ENCODE measurements at regions not wholly inside any gene's neighbourhood (a gene's known extent, or its start where the extent isn't known, plus 50 kb on each side); places are given as distances from the start of the nearest gene placed in this dataset.

DNA sequence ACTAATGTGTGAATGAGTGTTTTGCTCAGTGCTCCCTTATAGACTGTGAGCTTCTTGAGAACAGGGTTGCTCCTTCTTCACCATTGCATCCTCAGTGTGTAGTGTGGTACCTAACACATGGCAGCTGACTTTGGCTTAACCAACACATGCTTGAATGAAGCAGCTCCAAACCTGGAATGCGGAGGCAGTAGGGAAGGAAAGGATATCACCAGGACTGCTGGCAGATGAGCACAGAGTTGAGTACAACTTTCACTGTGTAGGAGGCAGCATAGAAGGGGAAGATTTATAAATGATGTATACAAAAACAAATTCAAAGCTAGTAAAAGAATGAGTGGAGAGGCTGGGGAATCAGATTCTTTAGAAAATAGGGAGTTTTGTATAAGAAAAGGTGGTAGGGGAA, 174.3 kb downstream of the SLIT2 start:
- no peak overlapping the region for H3K4me2 ChIP-seq (ENCODE audit: insufficient read depth, low read length)
- no peak overlapping the region for H3K27ac ChIP-seq (ENCODE audit: insufficient read depth, low read depth, low read length)
- H3K9me1 ChIP-seq (replicated peaks; ENCODE audit: control insufficient read depth, extremely low read depth, insufficient read depth, low read length): no peaks in the 10 kb centered on the region
- dilution Hi-C loops (cut with MboI; ENCODE audit: extremely low pct_ligation_motif_present, low sequenced_read_pairs): no loop called here
- H3K36me3 ChIP-seq (ENCODE audit: control insufficient read depth in 2 of 2, extremely low read depth in 1 of 2, insufficient read depth in 2 of 2, low read length in 2 of 2): no peaks in the 10 kb centered on the region
- no peaks in the 10 kb centered on the region for H3K9me3 ChIP-seq (replicated peaks; ENCODE audit: control insufficient read depth, insufficient read depth, low read length)
- H3K9ac ChIP-seq (replicated peaks; ENCODE audit: extremely low read depth, insufficient read depth, low read length): no peak overlapping the region
- FAIRE-seq (no peak), DNase-seq (ENCODE audit: low read depth, low spot score) (no peak)
- H4K20me1 ChIP-seq (replicated peaks; ENCODE audit: control insufficient read depth, extremely low read depth, insufficient read depth, low read length): no peaks in the 10 kb centered on the region
- H3K79me2 ChIP-seq (ENCODE audit: control insufficient read depth, insufficient read depth, low read length): no peaks in the 10 kb centered on the region
- no peak overlapping the region for H2AFZ ChIP-seq (ENCODE audit: low read depth, low read length)
- H3K4me3 ChIP-seq (replicated peaks in 1 of 3; ENCODE audit: insufficient read depth in 1 of 3, low read depth in 1 of 3, low read length in 3 of 3): no peak overlapping the region
- POLR2A ChIA-PET: no interaction called here
- TF ChIP-seq, protein P1, sequence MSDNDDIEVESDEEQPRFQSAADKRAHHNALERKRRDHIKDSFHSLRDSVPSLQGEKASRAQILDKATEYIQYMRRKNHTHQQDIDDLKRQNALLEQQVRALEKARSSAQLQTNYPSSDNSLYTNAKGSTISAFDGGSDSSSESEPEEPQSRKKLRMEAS (IDR thresholded peaks at IDR 0.05; ENCODE audit: insufficient read depth, insufficient read length): no peak
- no peak for TF ChIP-seq EZH2 (IDR thresholded peaks at IDR 0.05; ENCODE audit: borderline replicate concordance, low read depth, low read length, severe bottlenecking)
- no peak for TF ChIP-seq JUN (IDR thresholded peaks at IDR 0.05; ENCODE audit: borderline replicate concordance, insufficient read depth, insufficient read length, low read depth)
- TF ChIP-seq, protein P2, sequence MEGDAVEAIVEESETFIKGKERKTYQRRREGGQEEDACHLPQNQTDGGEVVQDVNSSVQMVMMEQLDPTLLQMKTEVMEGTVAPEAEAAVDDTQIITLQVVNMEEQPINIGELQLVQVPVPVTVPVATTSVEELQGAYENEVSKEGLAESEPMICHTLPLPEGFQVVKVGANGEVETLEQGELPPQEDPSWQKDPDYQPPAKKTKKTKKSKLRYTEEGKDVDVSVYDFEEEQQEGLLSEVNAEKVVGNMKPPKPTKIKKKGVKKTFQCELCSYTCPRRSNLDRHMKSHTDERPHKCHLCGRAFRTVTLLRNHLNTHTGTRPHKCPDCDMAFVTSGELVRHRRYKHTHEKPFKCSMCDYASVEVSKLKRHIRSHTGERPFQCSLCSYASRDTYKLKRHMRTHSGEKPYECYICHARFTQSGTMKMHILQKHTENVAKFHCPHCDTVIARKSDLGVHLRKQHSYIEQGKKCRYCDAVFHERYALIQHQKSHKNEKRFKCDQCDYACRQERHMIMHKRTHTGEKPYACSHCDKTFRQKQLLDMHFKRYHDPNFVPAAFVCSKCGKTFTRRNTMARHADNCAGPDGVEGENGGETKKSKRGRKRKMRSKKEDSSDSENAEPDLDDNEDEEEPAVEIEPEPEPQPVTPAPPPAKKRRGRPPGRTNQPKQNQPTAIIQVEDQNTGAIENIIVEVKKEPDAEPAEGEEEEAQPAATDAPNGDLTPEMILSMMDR (IDR thresholded peaks at IDR 0.05; ENCODE audit: extremely low read depth in 1 of 2, insufficient read depth in 1 of 2, low read depth in 1 of 2, low read length in 2 of 2): no peak
- TF ChIP-seq MYC (IDR thresholded peaks at IDR 0.05; ENCODE audit: low read depth, low read length): no peak
- TF ChIP-seq GATA2 (IDR thresholded peaks at IDR 0.05; ENCODE audit: insufficient read depth, insufficient read length, low read depth, low read length): no peak
- no peak for TF ChIP-seq FOS (IDR thresholded peaks at IDR 0.05; ENCODE audit: borderline replicate concordance, insufficient read depth, low read length)
- TF ChIP-seq POLR2A (IDR thresholded peaks at IDR 0.05; ENCODE audit: low read depth, low read length): no peak
- TF ChIP-seq POLR2AphosphoS5 (IDR thresholded peaks at IDR 0.05; ENCODE audit: insufficient read depth, low read depth, low read length): no peak
- CTCF ChIA-PET: interaction anchor here (0.6 to 3.2 kb wide), 4 partner anchors 43 to 259 kb away, joined by 3 to 17 read pairs (median 9); no protein-coding TSS in a partner anchor
- no peaks in the 10 kb centered on the region for H3K27me3 ChIP-seq (ENCODE audit: control insufficient read depth in 2 of 2, insufficient read depth in 2 of 2, low read length in 2 of 2)
- intact Hi-C loops (cut with micrococcal nuclease): loop anchor here (10.0 kb wide), 1 partner anchor 709 kb away; no protein-coding TSS in a partner anchor
- no TSS peak for BruUV-seq (replicated peaks)
- H3K4me1 ChIP-seq (ENCODE audit: control insufficient read depth, extremely low read depth, insufficient read depth, low read length): no peaks in the 10 kb centered on the region

Measured in endothelial cell of umbilical vein (primary cell).